Natural killer cell (primary cell): ENCODE measurements at regions not wholly inside any gene's neighbourhood (a gene's known extent, or its start where the extent isn't known, plus 50 kb on each side); places are given as distances from the start of the nearest gene placed in this dataset.
A peak's percentile ranks its signal among the peaks of the same experiment; 100 is the strongest.

Source experiments
- ATAC-seq, 3 donors: fragments of 150-1000 bp in 2 of 3; fragments of 200-7000 bp in 1 of 3; cut with Tn5 transposase; 1 replicate in 1 of 3; 2 replicates in 2 of 3; pipeline ENCODE4 v1.10.0; 2021; ENCODE audit warnings: mild to moderate bottlenecking in 2 of 3, moderate library complexity in 2 of 3
- DNase-seq, 2 donors: peaks; one replicate each; pipeline versions ENCODE4 v3.0.0 to v3.0.0-alpha.2; 2013 to 2021; ENCODE audit warnings: mixed read lengths in 1 of 2
- H3K27ac ChIP-seq: one replicate; pipeline ENCODE4 v1.5.1; 2013; ENCODE audit warnings: mild to moderate bottlenecking, low read length
- H3K27me3 ChIP-seq: one replicate; pipeline ENCODE4 v1.6.1; 2013; ENCODE audit warnings: low read length; ENCODE audit not compliant: control insufficient read depth, insufficient read depth
- H3K36me3 ChIP-seq: one replicate; pipeline ENCODE4 v1.6.1; 2013; ENCODE audit warnings: low read length; ENCODE audit not compliant: control insufficient read depth, insufficient read depth
- H3K4me1 ChIP-seq: one replicate; pipeline ENCODE4 v1.6.1; 2013; ENCODE audit warnings: low read length; ENCODE audit not compliant: control insufficient read depth, insufficient read depth
- H3K4me3 ChIP-seq: one replicate; pipeline ENCODE4 v1.5.1; 2013; ENCODE audit warnings: low read length
- H3K9me3 ChIP-seq: one replicate; pipeline ENCODE4 v1.6.1; 2013; ENCODE audit warnings: low read length; ENCODE audit not compliant: control insufficient read depth, insufficient read depth
- H3K27ac Mint-ChIP-seq, 2 donors: one replicate each; pipeline ENCODE4 v1.8.0; 2022; ENCODE audit warnings: mild to moderate bottlenecking in 2 of 2, mixed read lengths in 2 of 2, moderate library complexity in 1 of 2
- H3K27me3 Mint-ChIP-seq, 2 donors: one replicate each; pipeline ENCODE4 v1.8.0; 2022; ENCODE audit warnings: low read depth in 2 of 2, mixed read lengths in 2 of 2
- H3K36me3 Mint-ChIP-seq: one replicate; pipeline ENCODE4 v1.8.0; 2022; ENCODE audit warnings: mixed read lengths
- H3K4me1 Mint-ChIP-seq, 2 donors: one replicate each; pipeline ENCODE4 v1.8.0; 2022; ENCODE audit warnings: mixed read lengths in 2 of 2
- H3K4me3 Mint-ChIP-seq: one replicate; pipeline ENCODE4 v1.8.0; 2022; ENCODE audit warnings: mild to moderate bottlenecking, moderate library complexity, mixed read lengths
- H3K9me3 Mint-ChIP-seq, 2 donors: one replicate each; pipeline ENCODE4 v1.8.0; 2022; ENCODE audit warnings: mixed read lengths in 2 of 2
- CTCF ChIP-seq: fragments of 200-600 bp; IDR thresholded peaks from one replicate; pipeline ENCODE4 v1.8.0; 2022; ENCODE audit warnings: antibody characterized with exemption
- WGBS: methylation state at CpG from one replicate; pipeline ENCODE4 v1.1.7; 2013; ENCODE audit warnings: missing lambda C conversion rate; ENCODE audit not compliant: insufficient coverage; 5-methylcytosine and 5-hydroxymethylcytosine counted together
- intact Hi-C: fragments of 100-400 bp; cut with micrococcal nuclease; formaldehyde crosslinking; loops from one replicate; pipeline ENCODE4 v1.14.2; 2022

DNA sequence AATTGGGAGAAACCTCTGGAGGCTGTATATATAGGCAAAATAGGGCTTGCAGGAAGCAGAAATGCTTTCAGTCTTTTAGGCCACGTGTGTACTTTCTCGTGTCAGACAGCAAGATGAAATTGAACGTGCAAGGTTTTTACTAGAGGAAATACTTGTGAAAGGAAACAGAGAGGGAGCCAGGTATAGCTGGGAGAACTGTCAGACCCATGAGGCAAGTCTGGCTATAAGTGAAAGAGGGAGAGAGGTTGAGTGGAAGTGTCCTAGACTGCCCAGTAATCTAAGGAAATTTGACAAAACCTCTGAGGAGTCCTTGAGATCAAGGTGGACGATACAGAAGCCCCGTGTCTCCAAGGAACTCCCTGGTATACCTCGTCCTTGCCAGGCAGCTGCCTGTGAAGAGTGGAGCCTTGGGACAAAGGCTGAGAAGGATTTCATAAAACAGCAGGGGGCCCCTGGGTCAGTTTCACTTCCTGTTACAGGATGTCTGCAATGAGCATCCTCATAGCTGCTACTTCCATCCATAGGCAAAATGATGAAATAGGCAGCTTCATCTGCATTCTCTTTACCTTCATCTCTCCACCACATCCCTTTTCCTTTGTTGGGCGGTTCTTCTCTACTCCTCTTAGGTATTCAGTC is 114.4 kb upstream of the MAP3K7 start:
- Mint-ChIP-seq H3K9me3 (no peaks in the 10 kb centered on the region), H3K4me3 (no peak overlapping the region), H3K27ac (no peak overlapping the region), H3K27me3 (peaks cover 3 to 19% of the 10 kb centered on the region in 2 donors), H3K4me1 (peaks cover 0 to 4% of the 10 kb centered on the region in 2 donors), H3K36me3 (no peaks in the 10 kb centered on the region)
- H3K27ac ChIP-seq = no peak overlapping the region
- intact Hi-C loops = no loop called here
- H3K27me3 ChIP-seq = no peaks in the 10 kb centered on the region
- WGBS = 31% methylated on average over 7 of the region's 7 CpGs
- ATAC-seq (no peak), DNase-seq (peak in 1 of 2 donors; percentile 2)
- no peaks in the 10 kb centered on the region for H3K4me1 ChIP-seq
- H3K36me3 ChIP-seq = no peaks in the 10 kb centered on the region
- no peaks in the 10 kb centered on the region for H3K9me3 ChIP-seq
- no peak for TF ChIP-seq CTCF
- H3K4me3 ChIP-seq = no peak overlapping the region

- intact Hi-C loops = no loop called here
- TF ChIP-seq CTCF = no peak
- Histone ChIP-seq H3K36me3 (no peaks in the 10 kb centered on the region), H3K4me1 (no peaks in the 10 kb centered on the region), H3K27ac (no peak overlapping the region), H3K27me3 (no peaks in the 10 kb centered on the region), H3K4me3 (no peak overlapping the region), H3K9me3 (no peaks in the 10 kb centered on the region)
- Mint-ChIP-seq H3K27ac (no peak overlapping the region), H3K4me3 (no peak overlapping the region), H3K9me3 (peaks cover 0 to 2% of the 10 kb centered on the region in 2 donors), H3K36me3 (no peaks in the 10 kb centered on the region), H3K4me1 (no peaks in the 10 kb centered on the region), H3K27me3 (peaks cover 6 to 15% of the 10 kb centered on the region in 2 donors)
- no peak for DNase-seq
- no peak for ATAC-seq
- WGBS = 30% methylated on average over 2 of the region's 3 CpGs
Observed at GRCh38 chr6:90695316-90695715, 108.4 kb upstream of the MAP3K7 start.

GRCh38 chr6:90694802-90695201 is 107.9 kb upstream of the MAP3K7 start:
- DNase-seq (no peak), ATAC-seq (no peak)
- WGBS = 78% methylated on average over 2 of the region's 2 CpGs
- Histone ChIP-seq H3K27me3 (no peaks in the 10 kb centered on the region), H3K4me1 (no peaks in the 10 kb centered on the region), H3K36me3 (no peaks in the 10 kb centered on the region), H3K4me3 (no peak overlapping the region), H3K27ac (no peak overlapping the region), H3K9me3 (no peaks in the 10 kb centered on the region)
- no peaks in the 10 kb centered on the region for H3K4me1 Mint-ChIP-seq
- intact Hi-C loops = no loop called here
- no peaks in the 10 kb centered on the region for H3K36me3 Mint-ChIP-seq
- no peak overlapping the region for H3K27ac Mint-ChIP-seq
- H3K9me3 Mint-ChIP-seq = peaks cover 0 to 3% of the 10 kb centered on the region in 2 donors
- peaks cover 6 to 15% of the 10 kb centered on the region in 2 donors for H3K27me3 Mint-ChIP-seq
- H3K4me3 Mint-ChIP-seq = no peak overlapping the region
- TF ChIP-seq CTCF = no peak

- Histone ChIP-seq H3K27ac (no peak overlapping the region), H3K9me3 (no peaks in the 10 kb centered on the region), H3K27me3 (no peaks in the 10 kb centered on the region), H3K4me3 (no peak overlapping the region), H3K4me1 (no peaks in the 10 kb centered on the region), H3K36me3 (no peaks in the 10 kb centered on the region)
- Mint-ChIP-seq H3K4me3 (no peak overlapping the region), H3K36me3 (no peaks in the 10 kb centered on the region), H3K4me1 (no peaks in the 10 kb centered on the region), H3K9me3 (peaks cover 0 to 3% of the 10 kb centered on the region in 2 donors), H3K27ac (no peak overlapping the region), H3K27me3 (peaks cover 0 to 12% of the 10 kb centered on the region in 2 donors)
- 79% methylated on average over 1 of the region's 1 CpG for WGBS
- ATAC-seq = no peak
- TF ChIP-seq CTCF = no peak
- intact Hi-C loops = no loop called here
- DNase-seq = no peak
Observed at GRCh38 chr6:90691823-90692222, 105.0 kb upstream of the MAP3K7 start.
